Fibroblast of lung (primary cell): ENCODE measurements at regions not wholly inside any gene's neighbourhood (a gene's known extent, or its start where the extent isn't known, plus 50 kb on each side); places are given as distances from the start of the nearest gene placed in this dataset.

Source experiments
- DNase-seq, 2 donors: peaks; one replicate each; pipeline versions ENCODE4 v3.0.0 to v3.0.0-alpha.2; 2010; ENCODE audit warnings: low read depth in 2 of 2
- H2AFZ ChIP-seq: 2 replicates; pipeline ENCODE4 v1.5.1; 2012; ENCODE audit warnings: low read length, control low read depth, inconsistent platforms
- H3K27ac ChIP-seq: 2 replicates; pipeline ENCODE4 v1.5.1; 2011; ENCODE audit warnings: low read length, control low read depth; ENCODE audit not compliant: insufficient read depth
- H3K27me3 ChIP-seq: 2 replicates; pipeline ENCODE4 v1.5.1; 2011; ENCODE audit warnings: mild to moderate bottlenecking, low read length; ENCODE audit not compliant: control insufficient read depth, insufficient read depth
- H3K36me3 ChIP-seq: 2 replicates; pipeline ENCODE4 v1.5.1; 2011; ENCODE audit warnings: low read length; ENCODE audit not compliant: control insufficient read depth, insufficient read depth
- H3K4me1 ChIP-seq: 2 replicates; pipeline ENCODE4 v1.5.1; 2011; ENCODE audit warnings: low read length; ENCODE audit not compliant: control insufficient read depth, insufficient read depth; ENCODE audit errors: extremely low read depth
- H3K4me2 ChIP-seq: 2 replicates; pipeline ENCODE4 v1.5.1; 2011; ENCODE audit warnings: low read length, control low read depth; ENCODE audit not compliant: insufficient read depth; ENCODE audit errors: extremely low read depth
- H3K4me3 ChIP-seq, 4 experiments: fragments of 200-600 bp in 1 of 4; sonication (generic) in 1 of 4; replicated peaks in 1 of 4; 2 replicates each; pipeline ENCODE4 v1.5.1; 2011 to 2016; ENCODE audit warnings: low read length in 4 of 4, low read depth in 3 of 4, mild to moderate bottlenecking in 3 of 4, control low read depth in 2 of 4, inconsistent platforms in 1 of 4, mixed read lengths in 1 of 4; ENCODE audit not compliant: insufficient read depth in 1 of 4; ENCODE audit errors: control extremely low read depth in 1 of 4
- H3K79me2 ChIP-seq: 2 replicates; pipeline ENCODE4 v1.5.1; 2012; ENCODE audit warnings: mild to moderate bottlenecking, low read length, inconsistent platforms; ENCODE audit not compliant: control insufficient read depth, insufficient read depth
- H3K9ac ChIP-seq: 2 replicates; pipeline ENCODE4 v1.5.1; 2011; ENCODE audit warnings: mild to moderate bottlenecking, low read length, control low read depth; ENCODE audit not compliant: insufficient read depth
- H3K9me3 ChIP-seq: 2 replicates; pipeline ENCODE4 v1.5.1; 2012; ENCODE audit warnings: low read depth, low read length; ENCODE audit not compliant: control insufficient read depth, insufficient read depth
- H4K20me1 ChIP-seq: 2 replicates; pipeline ENCODE4 v1.5.1; 2011; ENCODE audit warnings: low read length; ENCODE audit not compliant: control insufficient read depth, insufficient read depth; ENCODE audit errors: extremely low read depth
- EZH2 ChIP-seq: IDR thresholded peaks from 2 replicates; pipeline ENCODE4 v1.5.1; 2012; ENCODE audit warnings: low read length, control low read depth, mild to moderate bottlenecking; ENCODE audit errors: missing control alignments
- TF ChIP-seq, protein P1 (sequence below), 2 donors: IDR thresholded peaks in 1 of 2; conservative IDR thresholded peaks in 1 of 2; 1 replicate in 1 of 2; 2 replicates in 1 of 2; pipeline ENCODE4 v1.5.1; 2011 to 2012; ENCODE audit warnings: low read length in 2 of 2, control low read depth in 1 of 2, inconsistent platforms in 1 of 2, low read depth in 1 of 2, mild to moderate bottlenecking in 1 of 2

DNA sequence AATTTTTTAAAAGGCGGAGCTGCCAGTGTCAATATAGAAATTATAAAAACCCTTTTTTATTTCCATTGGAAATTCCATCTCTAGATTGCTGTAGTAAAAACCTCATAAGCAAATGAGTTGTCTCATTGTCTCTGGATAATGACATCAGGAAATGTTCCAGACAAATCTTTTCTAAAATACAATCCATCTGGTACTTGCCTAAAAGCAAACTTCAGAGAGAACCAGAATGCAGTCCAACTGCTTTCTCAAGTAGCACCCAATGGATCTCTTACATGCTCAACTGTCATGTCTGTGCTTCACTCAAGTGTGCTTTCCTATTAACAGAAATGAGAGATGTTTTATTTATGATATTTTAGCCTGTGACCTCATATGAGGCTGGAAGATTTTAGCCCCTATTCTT lies 399.6 kb upstream of the NDST3 start:
- Histone ChIP-seq H3K9ac (no peak overlapping the region), H2AFZ (no peak overlapping the region), H4K20me1 (no peaks in the 10 kb centered on the region), H3K4me2 (no peak overlapping the region), H3K4me3 (no peak overlapping the region), H3K9me3 (no peaks in the 10 kb centered on the region), H3K79me2 (no peaks in the 10 kb centered on the region), H3K27me3 (no peaks in the 10 kb centered on the region), H3K27ac (no peak overlapping the region), H3K4me1 (no peaks in the 10 kb centered on the region), H3K36me3 (no peaks in the 10 kb centered on the region)
- no peak for TF ChIP-seq EZH2
- TF ChIP-seq, protein P1, sequence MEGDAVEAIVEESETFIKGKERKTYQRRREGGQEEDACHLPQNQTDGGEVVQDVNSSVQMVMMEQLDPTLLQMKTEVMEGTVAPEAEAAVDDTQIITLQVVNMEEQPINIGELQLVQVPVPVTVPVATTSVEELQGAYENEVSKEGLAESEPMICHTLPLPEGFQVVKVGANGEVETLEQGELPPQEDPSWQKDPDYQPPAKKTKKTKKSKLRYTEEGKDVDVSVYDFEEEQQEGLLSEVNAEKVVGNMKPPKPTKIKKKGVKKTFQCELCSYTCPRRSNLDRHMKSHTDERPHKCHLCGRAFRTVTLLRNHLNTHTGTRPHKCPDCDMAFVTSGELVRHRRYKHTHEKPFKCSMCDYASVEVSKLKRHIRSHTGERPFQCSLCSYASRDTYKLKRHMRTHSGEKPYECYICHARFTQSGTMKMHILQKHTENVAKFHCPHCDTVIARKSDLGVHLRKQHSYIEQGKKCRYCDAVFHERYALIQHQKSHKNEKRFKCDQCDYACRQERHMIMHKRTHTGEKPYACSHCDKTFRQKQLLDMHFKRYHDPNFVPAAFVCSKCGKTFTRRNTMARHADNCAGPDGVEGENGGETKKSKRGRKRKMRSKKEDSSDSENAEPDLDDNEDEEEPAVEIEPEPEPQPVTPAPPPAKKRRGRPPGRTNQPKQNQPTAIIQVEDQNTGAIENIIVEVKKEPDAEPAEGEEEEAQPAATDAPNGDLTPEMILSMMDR (conservative IDR thresholded peaks at IDR 0.05 in 1 of 2, IDR thresholded peaks at IDR 0.05 in 1 of 2; ENCODE audit: low read depth in 1 of 2, low read length in 2 of 2), result no peak
- DNase-seq, result no peak

DNA sequence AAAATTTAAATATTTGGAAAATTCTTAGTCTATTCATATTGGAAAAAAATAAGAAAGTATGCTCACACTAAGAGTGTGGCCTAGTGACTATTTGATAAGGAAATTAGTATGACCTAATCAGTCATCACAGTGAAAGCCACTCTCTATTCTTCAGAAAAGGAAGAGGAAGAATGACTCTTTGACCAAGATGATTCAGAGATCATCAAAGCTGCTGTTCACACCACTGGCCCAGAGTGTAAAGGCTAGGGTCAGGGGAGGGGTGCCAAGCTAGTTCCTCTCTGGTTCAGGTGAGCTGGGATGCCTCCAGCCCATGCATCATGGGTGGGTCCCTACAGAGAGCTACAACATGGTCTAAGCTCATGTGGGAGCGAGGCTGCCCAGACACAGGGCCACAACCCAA lies 396.9 kb upstream of the NDST3 start:
- no peak overlapping the region for H3K4me3 ChIP-seq
- no peaks in the 10 kb centered on the region for H3K27me3 ChIP-seq
- H3K4me1 ChIP-seq, result no peaks in the 10 kb centered on the region
- no peak overlapping the region for H3K4me2 ChIP-seq
- TF ChIP-seq, protein P1 (conservative IDR thresholded peaks at IDR 0.05 in 1 of 2, IDR thresholded peaks at IDR 0.05 in 1 of 2; ENCODE audit: low read depth in 1 of 2, low read length in 2 of 2), result no peak
- TF ChIP-seq EZH2, result no peak
- H3K79me2 ChIP-seq, result no peaks in the 10 kb centered on the region
- no peaks in the 10 kb centered on the region for H3K36me3 ChIP-seq
- H3K9me3 ChIP-seq, result no peaks in the 10 kb centered on the region
- no peak for DNase-seq
- no peak overlapping the region for H3K27ac ChIP-seq
- no peak overlapping the region for H3K9ac ChIP-seq
- H4K20me1 ChIP-seq, result no peaks in the 10 kb centered on the region
- H2AFZ ChIP-seq, result no peak overlapping the region

DNA sequence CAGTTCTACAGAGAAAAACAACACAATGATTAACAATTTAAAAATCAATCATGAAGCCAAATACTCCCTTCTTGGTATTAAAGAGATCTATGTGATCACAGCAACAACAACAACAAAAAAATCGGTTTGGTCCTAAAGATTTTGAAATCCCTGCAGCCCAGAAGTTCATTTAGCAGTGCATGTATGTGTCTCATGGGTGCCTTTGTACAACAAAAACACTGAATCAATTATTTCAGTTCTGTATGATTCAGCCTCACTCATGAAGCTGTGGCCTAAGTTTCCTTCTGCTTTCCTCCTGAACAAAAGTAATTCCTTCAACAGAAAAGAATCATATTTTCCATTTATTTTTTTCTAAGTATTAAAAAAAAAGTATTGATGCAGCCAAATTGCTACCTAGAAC lies 393.4 kb upstream of the NDST3 start:
- H3K79me2 ChIP-seq, result no peaks in the 10 kb centered on the region
- no peak overlapping the region for H3K27ac ChIP-seq
- TF ChIP-seq EZH2, result no peak
- TF ChIP-seq, protein P1 (conservative IDR thresholded peaks at IDR 0.05 in 1 of 2, IDR thresholded peaks at IDR 0.05 in 1 of 2; ENCODE audit: low read depth in 1 of 2, low read length in 2 of 2), result no peak

More for the DNA sequence above, 393.4 kb upstream of the NDST3 start:
- H2AFZ ChIP-seq, result no peak overlapping the region
- DNase-seq, result no peak
- no peaks in the 10 kb centered on the region for H3K4me1 ChIP-seq
- no peak overlapping the region for H3K9ac ChIP-seq
- no peak overlapping the region for H3K4me2 ChIP-seq
- no peaks in the 10 kb centered on the region for H3K27me3 ChIP-seq
- no peak overlapping the region for H3K4me3 ChIP-seq
- no peaks in the 10 kb centered on the region for H3K36me3 ChIP-seq
- no peaks in the 10 kb centered on the region for H3K9me3 ChIP-seq
- no peaks in the 10 kb centered on the region for H4K20me1 ChIP-seq
